OCI-LY1 (cell line): ENCODE measurements at regions not wholly inside any gene's neighbourhood (a gene's known extent, or its start where the extent isn't known, plus 50 kb on each side); places are given as distances from the start of the nearest gene placed in this dataset.

Experiments
- H2AFZ ChIP-seq: fragments of 200-600 bp; sonication (generic), shearing (Covaris generic); 2 replicates; pipeline ENCODE4 v1.6.0; 2014; ENCODE audit warnings: antibody characterized with exemption, mild to moderate bottlenecking, low read length
- H3F3A ChIP-seq: fragments of 200-600 bp; sonication (generic), shearing (Covaris generic); 2 replicates; pipeline ENCODE4 v1.6.0; 2014; ENCODE audit warnings: mild to moderate bottlenecking, antibody characterized with exemption, low read length, moderate library complexity; ENCODE audit not compliant: insufficient read depth
- H3K27ac ChIP-seq: fragments of 200-600 bp; sonication (generic); 2 replicates; pipeline ENCODE4 v1.5.1; 2014; ENCODE audit warnings: low read length, mixed run types, mild to moderate bottlenecking, low read depth; ENCODE audit not compliant: poor library complexity, severe bottlenecking
- H3K27me3 ChIP-seq: fragments of 200-600 bp; sonication (generic); 2 replicates; pipeline ENCODE4 v1.6.0; 2014; ENCODE audit warnings: antibody characterized with exemption, mild to moderate bottlenecking, low read length, moderate library complexity; ENCODE audit not compliant: insufficient read depth
- H3K36me3 ChIP-seq: fragments of 200-600 bp; sonication (generic); 2 replicates; pipeline ENCODE4 v1.6.1; 2014; ENCODE audit warnings: mild to moderate bottlenecking, antibody characterized with exemption, low read length, moderate library complexity, mixed read lengths; ENCODE audit not compliant: insufficient read depth
- H3K4me1 ChIP-seq: fragments of 200-600 bp; sonication (generic); 2 replicates; pipeline ENCODE4 v1.5.1; 2014; ENCODE audit warnings: mild to moderate bottlenecking, low read length, moderate library complexity; ENCODE audit not compliant: insufficient read depth, severe bottlenecking
- H3K4me2 ChIP-seq: fragments of 200-600 bp; sonication (generic), shearing (Covaris generic); 2 replicates; pipeline ENCODE4 v1.6.1; 2014; ENCODE audit warnings: low read length
- H3K4me3 ChIP-seq: fragments of 200-600 bp; sonication (generic); 2 replicates; pipeline ENCODE4 v1.5.1; 2014; ENCODE audit warnings: low read length, low read depth, mild to moderate bottlenecking, mixed read lengths; ENCODE audit not compliant: poor library complexity, severe bottlenecking
- H3K79me2 ChIP-seq: fragments of 200-600 bp; shearing (Covaris generic); 2 replicates; pipeline ENCODE4 v1.6.1; 2016; ENCODE audit warnings: mixed run types, low read length, mixed read lengths; ENCODE audit not compliant: insufficient read depth
- H3K9ac ChIP-seq: fragments of 200-600 bp; sonication (generic), shearing (Covaris generic); 2 replicates; pipeline ENCODE4 v1.6.1; 2014; ENCODE audit warnings: mild to moderate bottlenecking, low read length, mixed read lengths
- H3K9me2 ChIP-seq: fragments of 200-600 bp; sonication (generic), shearing (Covaris generic); 2 replicates; pipeline ENCODE4 v1.6.1; 2014; ENCODE audit warnings: low read depth, mild to moderate bottlenecking, low read length, mixed read lengths
- H3K9me3 ChIP-seq: fragments of 200-600 bp; shearing (Covaris generic); 2 replicates; pipeline ENCODE4 v1.6.1; 2014; ENCODE audit warnings: low read length, mixed read lengths
- H4K20me1 ChIP-seq: fragments of 200-600 bp; sonication (generic), shearing (Covaris generic); 2 replicates; pipeline ENCODE4 v1.6.0; 2016; ENCODE audit warnings: mild to moderate bottlenecking, low read length; ENCODE audit not compliant: insufficient read depth
- EZH2 ChIP-seq: fragments of 200-600 bp; sonication (generic), shearing (Covaris generic); IDR thresholded peaks from 2 replicates; pipeline ENCODE4 v1.8.0; 2017; ENCODE audit warnings: borderline replicate concordance, mixed run types, mild to moderate bottlenecking, antibody characterized with exemption, low read length, moderate library complexity, mixed read lengths
- TF ChIP-seq, protein P1 (sequence below): fragments of 200-600 bp; sonication (generic), shearing (Covaris generic); IDR thresholded peaks from 2 replicates; pipeline ENCODE4 v1.5.1; 2017; ENCODE audit warnings: mild to moderate bottlenecking, antibody characterized with exemption, low read length, moderate library complexity, mixed read lengths

DNA sequence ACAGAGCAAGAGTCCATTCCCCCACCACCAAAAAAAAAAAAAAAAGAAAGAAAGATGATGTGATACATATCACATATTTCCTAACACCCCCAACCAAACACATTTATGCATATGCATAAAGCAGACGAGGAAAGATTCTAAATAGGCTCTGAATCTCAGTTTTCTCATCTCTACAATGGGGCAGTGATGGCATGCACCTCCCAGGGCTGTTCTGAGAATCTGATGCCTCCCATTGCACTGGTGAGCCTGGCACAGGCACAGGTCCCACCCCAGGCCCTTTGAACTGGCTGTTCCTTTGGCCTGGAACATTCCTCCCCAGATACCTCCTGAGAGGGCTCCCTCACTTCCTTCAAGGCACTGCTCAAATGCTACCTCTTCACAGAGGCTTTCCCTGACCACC, 116.5 kb downstream of the C9orf50 start:
- no peak overlapping the region for H3K4me3 ChIP-seq
- H3K27me3 ChIP-seq = no peaks in the 10 kb centered on the region
- no peaks in the 10 kb centered on the region for H3K4me1 ChIP-seq
- H4K20me1 ChIP-seq = no peaks in the 10 kb centered on the region
- H3F3A ChIP-seq = no peaks in the 10 kb centered on the region
- no peaks in the 10 kb centered on the region for H3K9me2 ChIP-seq
- no peak overlapping the region for H3K27ac ChIP-seq
- H3K36me3 ChIP-seq = no peaks in the 10 kb centered on the region
- no peaks in the 10 kb centered on the region for H3K79me2 ChIP-seq
- H2AFZ ChIP-seq = no peak overlapping the region
- no peaks in the 10 kb centered on the region for H3K9me3 ChIP-seq
- no peak overlapping the region for H3K4me2 ChIP-seq
- TF ChIP-seq EZH2 = no peak
- no peak overlapping the region for H3K9ac ChIP-seq

DNA sequence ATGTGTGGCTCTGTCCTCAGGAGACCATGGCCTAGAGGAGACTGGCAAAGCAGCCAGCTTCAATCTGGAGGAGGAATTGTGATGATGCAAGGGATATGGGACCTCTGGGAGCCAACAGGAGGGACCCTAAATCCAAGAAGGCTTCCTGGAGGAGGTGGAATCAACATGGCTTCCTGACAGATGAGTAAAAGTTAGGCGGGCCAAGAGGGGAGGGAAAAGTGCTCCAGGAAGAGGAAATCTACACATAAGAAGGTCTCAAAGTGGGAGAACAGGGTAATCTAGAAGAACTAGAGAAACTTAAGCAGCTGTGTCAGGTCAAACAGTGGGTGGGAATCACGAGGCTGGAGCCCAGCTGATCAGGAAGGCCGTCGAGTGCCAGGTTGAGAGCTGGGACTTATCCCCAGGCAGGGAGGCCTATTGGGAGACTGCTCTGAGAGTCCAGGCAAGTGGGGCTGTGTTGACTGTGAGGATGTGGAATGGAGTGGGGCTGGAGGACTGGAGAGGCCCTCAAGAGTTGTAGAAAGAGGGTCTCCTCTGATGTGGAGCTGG, 119.1 kb downstream of the C9orf50 start:
- no peak for TF ChIP-seq EZH2
- TF ChIP-seq, protein P1, sequence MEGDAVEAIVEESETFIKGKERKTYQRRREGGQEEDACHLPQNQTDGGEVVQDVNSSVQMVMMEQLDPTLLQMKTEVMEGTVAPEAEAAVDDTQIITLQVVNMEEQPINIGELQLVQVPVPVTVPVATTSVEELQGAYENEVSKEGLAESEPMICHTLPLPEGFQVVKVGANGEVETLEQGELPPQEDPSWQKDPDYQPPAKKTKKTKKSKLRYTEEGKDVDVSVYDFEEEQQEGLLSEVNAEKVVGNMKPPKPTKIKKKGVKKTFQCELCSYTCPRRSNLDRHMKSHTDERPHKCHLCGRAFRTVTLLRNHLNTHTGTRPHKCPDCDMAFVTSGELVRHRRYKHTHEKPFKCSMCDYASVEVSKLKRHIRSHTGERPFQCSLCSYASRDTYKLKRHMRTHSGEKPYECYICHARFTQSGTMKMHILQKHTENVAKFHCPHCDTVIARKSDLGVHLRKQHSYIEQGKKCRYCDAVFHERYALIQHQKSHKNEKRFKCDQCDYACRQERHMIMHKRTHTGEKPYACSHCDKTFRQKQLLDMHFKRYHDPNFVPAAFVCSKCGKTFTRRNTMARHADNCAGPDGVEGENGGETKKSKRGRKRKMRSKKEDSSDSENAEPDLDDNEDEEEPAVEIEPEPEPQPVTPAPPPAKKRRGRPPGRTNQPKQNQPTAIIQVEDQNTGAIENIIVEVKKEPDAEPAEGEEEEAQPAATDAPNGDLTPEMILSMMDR = no peak
- H3K27me3 ChIP-seq = no peaks in the 10 kb centered on the region
- H4K20me1 ChIP-seq = no peaks in the 10 kb centered on the region
- no peak overlapping the region for H2AFZ ChIP-seq
- H3K9me2 ChIP-seq = no peaks in the 10 kb centered on the region
- H3K4me1 ChIP-seq = no peaks in the 10 kb centered on the region
- no peak overlapping the region for H3K4me2 ChIP-seq
- H3K27ac ChIP-seq = no peak overlapping the region
- no peaks in the 10 kb centered on the region for H3F3A ChIP-seq
- H3K36me3 ChIP-seq = no peaks in the 10 kb centered on the region
- no peaks in the 10 kb centered on the region for H3K79me2 ChIP-seq
- H3K9me3 ChIP-seq = no peaks in the 10 kb centered on the region
- no peak overlapping the region for H3K9ac ChIP-seq
- H3K4me3 ChIP-seq = no peak overlapping the region

DNA sequence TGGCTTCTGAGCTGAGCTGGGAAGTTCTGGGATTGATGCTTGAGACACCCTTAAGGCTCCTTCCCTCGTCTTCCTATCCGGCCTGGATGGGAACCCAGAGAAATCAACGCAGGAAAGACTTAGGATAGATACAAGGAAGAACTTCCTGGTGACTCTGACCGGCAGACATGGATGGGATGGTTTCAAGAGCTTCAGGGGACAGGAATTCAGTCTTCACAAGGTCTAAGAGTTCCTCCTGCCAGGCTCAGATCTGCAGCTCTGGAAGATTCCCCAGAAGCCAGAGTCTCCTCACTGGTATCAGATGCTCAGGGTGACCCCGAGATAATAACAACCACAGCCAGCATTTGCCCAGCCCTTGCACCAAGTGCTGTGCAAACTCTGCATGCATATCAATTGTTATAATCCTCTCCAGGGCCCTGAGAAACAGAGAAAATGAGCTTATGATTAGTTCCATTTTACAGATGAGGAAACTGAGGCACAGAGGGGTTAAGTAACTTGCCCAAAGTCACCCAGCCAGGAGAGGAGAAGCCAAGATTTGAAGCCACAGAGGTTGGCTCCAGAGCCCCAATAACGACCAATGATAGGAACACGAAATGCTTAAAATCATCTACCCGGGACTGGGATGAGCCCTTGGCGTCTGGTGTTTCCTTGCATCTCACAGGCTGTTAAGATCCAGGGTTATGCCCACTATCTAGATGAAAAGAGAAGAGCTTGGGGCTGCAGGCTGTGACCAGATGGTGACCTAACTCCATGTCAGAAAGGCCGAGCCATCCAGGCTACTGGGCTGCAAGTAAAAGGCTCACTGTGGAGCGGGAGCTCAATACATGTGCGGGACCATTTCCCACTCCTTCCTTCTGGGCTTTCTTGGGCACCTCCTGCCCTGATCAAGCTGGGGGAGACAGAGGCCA, 119.8 kb downstream of the C9orf50 start:
- no peak overlapping the region for H3K9ac ChIP-seq

More for the DNA sequence above, 119.8 kb downstream of the C9orf50 start:
- peaks cover 4% of the 10 kb centered on the region; the same call in 1 of the 2 replicates for H3K27me3 ChIP-seq
- H3F3A ChIP-seq = no peaks in the 10 kb centered on the region
- H3K36me3 ChIP-seq = no peaks in the 10 kb centered on the region
- no peaks in the 10 kb centered on the region for H3K79me2 ChIP-seq
- no peak for TF ChIP-seq EZH2
- TF ChIP-seq, protein P1 = no peak
- H3K9me3 ChIP-seq = no peaks in the 10 kb centered on the region
- no peaks in the 10 kb centered on the region for H3K9me2 ChIP-seq
- no peaks in the 10 kb centered on the region for H4K20me1 ChIP-seq
- H3K27ac ChIP-seq = no peak overlapping the region
- H3K4me1 ChIP-seq = no peaks in the 10 kb centered on the region
- H3K4me2 ChIP-seq = no peak overlapping the region
- H3K4me3 ChIP-seq = no peak overlapping the region
- H2AFZ ChIP-seq = no peak overlapping the region
